ENCODE measurements at regions not wholly inside any gene's neighbourhood (a gene's known extent, or its start where the extent isn't known, plus 50 kb on each side); places are given as distances from the start of the nearest gene placed in this dataset.

GRCh38 chr13:108154421-108154858 lies 60.9 kb downstream of the LIG4 start:
- H3K79me2 ChIP-seq (replicated peaks; ENCODE audit: insufficient read depth, low read length), result no peaks in the 10 kb centered on the region
- H3K36me3 ChIP-seq (ENCODE audit: insufficient read depth, low read length), result no peaks in the 10 kb centered on the region
- no peak overlapping the region for H2AFZ ChIP-seq (ENCODE audit: low read depth, low read length)
- H3K27me3 ChIP-seq (ENCODE audit: insufficient read depth, low read depth, low read length), result no peaks in the 10 kb centered on the region
- no peaks in the 10 kb centered on the region for H4K20me1 ChIP-seq (ENCODE audit: insufficient read depth)
- no peak overlapping the region for H3K9ac ChIP-seq (ENCODE audit: low read length)
- H3K4me3 ChIP-seq (ENCODE audit: low read length), result no peak overlapping the region
- no peaks in the 10 kb centered on the region for H3K9me2 ChIP-seq (ENCODE audit: insufficient read depth, low read length)
- H3F3A ChIP-seq (ENCODE audit: insufficient read depth, low read length, poor library complexity, severe bottlenecking), result no peaks in the 10 kb centered on the region
- H3K4me2 ChIP-seq (ENCODE audit: low read length), result no peak overlapping the region
- no peak overlapping the region for H3K27ac ChIP-seq (ENCODE audit: low read length)
- TF ChIP-seq CTCF (IDR thresholded peaks at IDR 0.05; ENCODE audit: poor library complexity, severe bottlenecking) (no peak), SMC3 (conservative IDR thresholded peaks at IDR 0.05; ENCODE audit: poor library complexity) (no peak), TAF1 (IDR thresholded peaks at IDR 0.05; ENCODE audit: low read depth) (no peak), MXI1 (conservative IDR thresholded peaks at IDR 0.05; ENCODE audit: poor library complexity, severe bottlenecking) (no peak), REST (IDR thresholded peaks at IDR 0.05; ENCODE audit: borderline replicate concordance) (no peak), EZH2 (IDR thresholded peaks at IDR 0.05; ENCODE audit: borderline replicate concordance, insufficient read depth, low read length, poor library complexity, severe bottlenecking) (no peak), EP300 (conservative IDR thresholded peaks at IDR 0.05; ENCODE audit: poor library complexity, severe bottlenecking) (no peak), POLR2AphosphoS5 (IDR thresholded peaks at IDR 0.05) (no peak)
- no peaks in the 10 kb centered on the region for H3K9me3 ChIP-seq (ENCODE audit: low read length)

- Histone ChIP-seq H3K9me3 (ENCODE audit: low read length) (no peaks in the 10 kb centered on the region), H3K27ac (ENCODE audit: low read length) (no peak overlapping the region), H3K79me2 (replicated peaks; ENCODE audit: insufficient read depth, low read length) (no peaks in the 10 kb centered on the region), H3K27me3 (ENCODE audit: insufficient read depth, low read depth, low read length) (no peaks in the 10 kb centered on the region), H3K36me3 (ENCODE audit: insufficient read depth, low read length) (no peaks in the 10 kb centered on the region), H3K4me2 (ENCODE audit: low read length) (no peak overlapping the region), H4K20me1 (ENCODE audit: insufficient read depth) (no peaks in the 10 kb centered on the region), H3K9ac (ENCODE audit: low read length) (no peak overlapping the region), H3K9me2 (ENCODE audit: insufficient read depth, low read length) (no peaks in the 10 kb centered on the region), H2AFZ (ENCODE audit: low read depth, low read length) (no peak overlapping the region), H3F3A (ENCODE audit: insufficient read depth, low read length, poor library complexity, severe bottlenecking) (no peaks in the 10 kb centered on the region), H3K4me3 (ENCODE audit: low read length) (no peak overlapping the region)
- no peak for TF ChIP-seq TAF1 (IDR thresholded peaks at IDR 0.05; ENCODE audit: low read depth)
- no peak for TF ChIP-seq RAD21 (conservative IDR thresholded peaks at IDR 0.05)
- no peak for TF ChIP-seq MXI1 (conservative IDR thresholded peaks at IDR 0.05; ENCODE audit: poor library complexity, severe bottlenecking)
- no peak for TF ChIP-seq EZH2 (IDR thresholded peaks at IDR 0.05; ENCODE audit: borderline replicate concordance, insufficient read depth, low read length, poor library complexity, severe bottlenecking)
- no peak for TF ChIP-seq CTCF (IDR thresholded peaks at IDR 0.05; ENCODE audit: poor library complexity, severe bottlenecking)
- TF ChIP-seq POLR2AphosphoS5 (IDR thresholded peaks at IDR 0.05), result no peak
- TF ChIP-seq REST (IDR thresholded peaks at IDR 0.05; ENCODE audit: borderline replicate concordance), result no peak
- TF ChIP-seq EP300 (conservative IDR thresholded peaks at IDR 0.05; ENCODE audit: poor library complexity, severe bottlenecking), result no peak
- TF ChIP-seq SMC3 (conservative IDR thresholded peaks at IDR 0.05; ENCODE audit: poor library complexity), result no peak
Observed at GRCh38 chr13:108146642-108147041, 68.7 kb downstream of the LIG4 start.

Measured in neural cell (in vitro differentiated cells).